ENCODE measurements at regions not wholly inside any gene's neighbourhood (a gene's known extent, or its start where the extent isn't known, plus 50 kb on each side); places are given as distances from the start of the nearest gene placed in this dataset.

- Mint-ChIP-seq H3K27ac (ENCODE audit: unreplicated experiment) (no peak overlapping the region), H3K4me3 (ENCODE audit: unreplicated experiment) (no peak overlapping the region), H3K4me1 (ENCODE audit: low read depth) (peaks cover 29% of the 10 kb centered on the region), H3K27me3 (ENCODE audit: low read depth) (no peaks in the 10 kb centered on the region), H3K9me3 (ENCODE audit: low read depth) (peaks cover 6% of the 10 kb centered on the region), H3K36me3 (ENCODE audit: low read depth) (no peaks in the 10 kb centered on the region)
- no peak for DNase-seq (ENCODE audit: low spot score)
- no peak for TF ChIP-seq CTCF (IDR thresholded peaks at IDR 0.05)
These were observed 381.4 kb upstream of the TGFBR2 start for GRCh38 chr3:30225021-30225420.

- H3K4me3 Mint-ChIP-seq (ENCODE audit: unreplicated experiment): no peak overlapping the region
- H3K4me1 Mint-ChIP-seq (ENCODE audit: low read depth): peaks cover 28% of the 10 kb centered on the region
- peaks cover 6% of the 10 kb centered on the region for H3K9me3 Mint-ChIP-seq (ENCODE audit: low read depth)
- no peak for TF ChIP-seq CTCF (IDR thresholded peaks at IDR 0.05)
- H3K27me3 Mint-ChIP-seq (ENCODE audit: low read depth): no peaks in the 10 kb centered on the region
- no peaks in the 10 kb centered on the region for H3K36me3 Mint-ChIP-seq (ENCODE audit: low read depth)
- no peak for DNase-seq (ENCODE audit: low spot score)
- H3K27ac Mint-ChIP-seq (ENCODE audit: unreplicated experiment): no peak overlapping the region
These were observed 379.7 kb upstream of the TGFBR2 start for GRCh38 chr3:30226601-30227151.

- H3K27ac Mint-ChIP-seq (ENCODE audit: unreplicated experiment): peak overlapping the region; percentile 12
- peaks cover 28% of the 10 kb centered on the region for H3K4me1 Mint-ChIP-seq (ENCODE audit: low read depth)
- H3K27me3 Mint-ChIP-seq (ENCODE audit: low read depth): no peaks in the 10 kb centered on the region
- H3K4me3 Mint-ChIP-seq (ENCODE audit: unreplicated experiment): no peak overlapping the region
- no peaks in the 10 kb centered on the region for H3K36me3 Mint-ChIP-seq (ENCODE audit: low read depth)
- no peak for DNase-seq (ENCODE audit: low spot score)
- no peak for TF ChIP-seq CTCF (IDR thresholded peaks at IDR 0.05)
- H3K9me3 Mint-ChIP-seq (ENCODE audit: low read depth): peaks cover 6% of the 10 kb centered on the region
These were observed 378.7 kb upstream of the TGFBR2 start for GRCh38 chr3:30227571-30228301.

- Mint-ChIP-seq H3K9me3 (ENCODE audit: low read depth) (peaks cover under 1% of the 10 kb centered on the region), H3K4me3 (ENCODE audit: unreplicated experiment) (no peak overlapping the region), H3K27ac (ENCODE audit: unreplicated experiment) (peak overlapping the region; percentile 12), H3K4me1 (ENCODE audit: low read depth) (peaks cover 28% of the 10 kb centered on the region), H3K36me3 (ENCODE audit: low read depth) (no peaks in the 10 kb centered on the region), H3K27me3 (ENCODE audit: low read depth) (no peaks in the 10 kb centered on the region)
- DNase-seq (ENCODE audit: low spot score): no peak
- TF ChIP-seq CTCF (IDR thresholded peaks at IDR 0.05): no peak
These were observed 378.1 kb upstream of the TGFBR2 start for GRCh38 chr3:30228302-30228631.

GRCh38 chr3:30231277-30232141 is 374.9 kb upstream of the TGFBR2 start:
- H3K27me3 Mint-ChIP-seq (ENCODE audit: low read depth): no peaks in the 10 kb centered on the region
- H3K36me3 Mint-ChIP-seq (ENCODE audit: low read depth): no peaks in the 10 kb centered on the region
- DNase-seq (ENCODE audit: low spot score): no peak
- H3K4me3 Mint-ChIP-seq (ENCODE audit: unreplicated experiment): no peak overlapping the region
- peaks cover 30% of the 10 kb centered on the region for H3K4me1 Mint-ChIP-seq (ENCODE audit: low read depth)
- no peak overlapping the region for H3K27ac Mint-ChIP-seq (ENCODE audit: unreplicated experiment)
- no peak for TF ChIP-seq CTCF (IDR thresholded peaks at IDR 0.05)
- no peaks in the 10 kb centered on the region for H3K9me3 Mint-ChIP-seq (ENCODE audit: low read depth)
